KMS-11 (cell line): ENCODE measurements at regions not wholly inside any gene's neighbourhood (a gene's known extent, or its start where the extent isn't known, plus 50 kb on each side); places are given as distances from the start of the nearest gene placed in this dataset.
"Not testable (repeated sequence)": the region's sequence is repeated elsewhere in the genome, so short reads cannot be mapped to it uniquely, and the experiment has no call there.

Experiments
- H2AFZ ChIP-seq: fragments of 200-600 bp; sonication (generic); 2 replicates; pipeline ENCODE4 v1.6.1; 2016; ENCODE audit warnings: antibody characterized with exemption, mixed run types, low read depth
- H3K27ac ChIP-seq: fragments of 200-600 bp; sonication (generic); 2 replicates; pipeline ENCODE4 v1.6.1; 2016; ENCODE audit warnings: mild to moderate bottlenecking, mixed run types
- H3K27me3 ChIP-seq: fragments of 200-600 bp; sonication (generic); 2 replicates; pipeline ENCODE4 v1.6.1; 2017; ENCODE audit warnings: mild to moderate bottlenecking, low read depth, mixed run types, moderate library complexity; ENCODE audit not compliant: insufficient read depth
- H3K36me3 ChIP-seq: fragments of 200-600 bp; sonication (generic); 2 replicates; pipeline ENCODE4 v1.6.1; 2017; ENCODE audit warnings: mild to moderate bottlenecking, mixed run types; ENCODE audit not compliant: insufficient read depth
- H3K4me1 ChIP-seq: fragments of 200-600 bp; sonication (generic); 2 replicates; pipeline ENCODE4 v1.6.1; 2016; ENCODE audit warnings: mild to moderate bottlenecking, low read depth, mixed run types; ENCODE audit not compliant: poor library complexity, severe bottlenecking
- H3K4me2 ChIP-seq: fragments of 200-600 bp; sonication (generic); 2 replicates; pipeline ENCODE4 v1.7.0; 2016; ENCODE audit warnings: mild to moderate bottlenecking, mixed run types
- H3K4me3 ChIP-seq: fragments of 200-600 bp; sonication (generic); IDR thresholded peaks from 2 replicates; pipeline ENCODE4 v1.6.1; 2017; ENCODE audit warnings: low read depth, low read length, mixed read lengths; ENCODE audit not compliant: insufficient read depth
- H3K79me2 ChIP-seq: fragments of 200-600 bp; sonication (generic); 2 replicates; pipeline ENCODE4 v1.6.1; 2016; ENCODE audit warnings: low read depth, mixed run types; ENCODE audit not compliant: insufficient read depth
- H3K9ac ChIP-seq: fragments of 200-600 bp; sonication (generic); 2 replicates; pipeline ENCODE4 v1.6.1; 2016; ENCODE audit warnings: mild to moderate bottlenecking, mixed run types
- H4K20me1 ChIP-seq: fragments of 200-600 bp; sonication (generic); 2 replicates; pipeline ENCODE4 v1.6.1; 2016; ENCODE audit warnings: mild to moderate bottlenecking, mixed run types; ENCODE audit not compliant: insufficient read depth
- CTCF ChIP-seq: fragments of 200-600 bp; sonication (generic); conservative IDR thresholded peaks from 2 replicates; pipeline ENCODE4 v1.6.1; 2017; ENCODE audit warnings: low read depth, mild to moderate bottlenecking, antibody characterized with exemption, low read length, moderate library complexity, mixed read lengths

GRCh38 chr2:133879703-133880102, 311.4 kb upstream of the NCKAP5 start:
- Histone ChIP-seq H3K27me3 (no peaks in the 10 kb centered on the region), H3K4me1 (no peaks in the 10 kb centered on the region), H3K27ac (no peak overlapping the region), H3K4me2 (no peak overlapping the region), H3K36me3 (no peaks in the 10 kb centered on the region), H3K79me2 (no peaks in the 10 kb centered on the region), H3K9ac (no peak overlapping the region), H3K4me3 (no peak overlapping the region), H2AFZ (no peak overlapping the region), H4K20me1 (no peaks in the 10 kb centered on the region)
- TF ChIP-seq CTCF, result no peak

GRCh38 chr2:133882159-133882558, 313.9 kb upstream of the NCKAP5 start:
- not testable (repeated sequence) for H3K4me1 ChIP-seq, H3K27me3 ChIP-seq, H4K20me1 ChIP-seq

GRCh38 chr2:133884739-133885381, 316.6 kb upstream of the NCKAP5 start:
- Histone ChIP-seq H3K9ac (no peak overlapping the region), H3K27ac (no peak overlapping the region), H3K4me3 (no peak overlapping the region), H3K27me3 (no peaks in the 10 kb centered on the region), H3K79me2 (no peaks in the 10 kb centered on the region), H4K20me1 (no peaks in the 10 kb centered on the region), H2AFZ (no peak overlapping the region), H3K4me2 (no peak overlapping the region), H3K4me1 (no peaks in the 10 kb centered on the region), H3K36me3 (no peaks in the 10 kb centered on the region)
- peak; percentile 59 for TF ChIP-seq CTCF

More at GRCh38 chr2:133882159-133882558, 313.9 kb upstream of the NCKAP5 start:
- H3K4me3 ChIP-seq, H2AFZ ChIP-seq, H3K4me2 ChIP-seq, H3K9ac ChIP-seq, H3K79me2 ChIP-seq, H3K36me3 ChIP-seq, H3K27ac ChIP-seq: not testable (repeated sequence)

GRCh38 chr2:133885847-133886246, 317.6 kb upstream of the NCKAP5 start:
- TF ChIP-seq CTCF, result no peak
- Histone ChIP-seq H3K4me2 (no peak overlapping the region), H3K4me1 (no peaks in the 10 kb centered on the region), H3K27ac (no peak overlapping the region), H3K79me2 (no peaks in the 10 kb centered on the region), H2AFZ (no peak overlapping the region), H3K9ac (no peak overlapping the region), H3K27me3 (no peaks in the 10 kb centered on the region), H3K36me3 (no peaks in the 10 kb centered on the region), H4K20me1 (no peaks in the 10 kb centered on the region), H3K4me3 (no peak overlapping the region)

- Histone ChIP-seq H3K9ac (no peak overlapping the region), H3K27ac (no peak overlapping the region), H3K4me3 (no peak overlapping the region), H3K27me3 (no peaks in the 10 kb centered on the region), H3K36me3 (no peaks in the 10 kb centered on the region), H4K20me1 (no peaks in the 10 kb centered on the region), H3K4me1 (no peaks in the 10 kb centered on the region), H3K4me2 (no peak overlapping the region), H3K79me2 (no peaks in the 10 kb centered on the region), H2AFZ (0 out of 2 replicates have a peak overlapping the region, but pooled peaks have one; percentile 3)
- peak; percentile 66 for TF ChIP-seq CTCF
Observed at GRCh38 chr2:133886735-133887675, 318.7 kb upstream of the NCKAP5 start.
